LNCaP clone FGC (cell line): ENCODE measurements at regions not wholly inside any gene's neighbourhood (a gene's known extent, or its start where the extent isn't known, plus 50 kb on each side); places are given as distances from the start of the nearest gene placed in this dataset.
"Not testable (repeated sequence)": the region's sequence is repeated elsewhere in the genome, so short reads cannot be mapped to it uniquely, and the experiment has no call there.

Source experiments
- DNase-seq: peaks from one replicate; pipeline ENCODE4 v3.0.0-alpha.2; 2011; ENCODE audit warnings: low read depth
- H3K4me3 ChIP-seq: 2 replicates; pipeline ENCODE4 v1.5.1; 2011; ENCODE audit warnings: mild to moderate bottlenecking, low read depth, low read length, control low read depth
- CTCF ChIP-seq: IDR thresholded peaks from 2 replicates; pipeline ENCODE4 v1.5.1; 2012; ENCODE audit warnings: mild to moderate bottlenecking; ENCODE audit not compliant: control insufficient read depth, insufficient read depth; ENCODE audit errors: extremely low read depth

- H3K4me3 ChIP-seq: no peak overlapping the region
- no peak for TF ChIP-seq CTCF
These were observed 280.0 kb upstream of the ID4 start for GRCh38 chr6:19557191-19557590.

GRCh38 chr6:19558201-19558600, 279.0 kb upstream of the ID4 start:
- H3K4me3 ChIP-seq: no peak overlapping the region
- no peak for DNase-seq
- no peak for TF ChIP-seq CTCF

More at GRCh38 chr6:19557191-19557590, 280.0 kb upstream of the ID4 start:
- no peak for DNase-seq

- TF ChIP-seq CTCF: no peak
- no peak for DNase-seq
- H3K4me3 ChIP-seq: no peak overlapping the region
These were observed 278.2 kb upstream of the ID4 start for GRCh38 chr6:19558934-19559333.

- no peak for TF ChIP-seq CTCF
- H3K4me3 ChIP-seq: no peak overlapping the region
These were observed 274.7 kb upstream of the ID4 start for GRCh38 chr6:19562468-19562867.

GRCh38 chr6:19569563-19569962, 267.6 kb upstream of the ID4 start:
- TF ChIP-seq CTCF: no peak
- DNase-seq: no peak
- H3K4me3 ChIP-seq: no peak overlapping the region

More at GRCh38 chr6:19562468-19562867, 274.7 kb upstream of the ID4 start:
- DNase-seq: no peak

- no peak for DNase-seq
- TF ChIP-seq CTCF: no peak
- no peak overlapping the region for H3K4me3 ChIP-seq
These were observed 266.0 kb upstream of the ID4 start for GRCh38 chr6:19571176-19571575.

GRCh38 chr6:19578481-19578880, 258.7 kb upstream of the ID4 start:
- DNase-seq: no peak
- H3K4me3 ChIP-seq: no peak overlapping the region
- no peak for TF ChIP-seq CTCF

GRCh38 chr6:19584207-19584606, 253.0 kb upstream of the ID4 start:
- DNase-seq, H3K4me3 ChIP-seq: not testable (repeated sequence)
